Lower leg skin (tissue), 3 donors: ENCODE measurements at regions not wholly inside any gene's neighbourhood (a gene's known extent, or its start where the extent isn't known, plus 50 kb on each side); places are given as distances from the start of the nearest gene placed in this dataset.
A peak's percentile ranks its signal among the peaks of the same experiment; 100 is the strongest.
"Not testable (repeated sequence)": the region's sequence is repeated elsewhere in the genome, so short reads cannot be mapped to it uniquely, and the experiment has no call there.

Experiments
- DNase-seq, 2 donors: peaks; one replicate each; pipeline ENCODE4 v3.0.0-alpha.2; 2019; ENCODE audit warnings: low spot score in 2 of 2
- H3K4me3 ChIP-seq: fragments of 200-600 bp; sonication (generic); 2 replicates; pipeline ENCODE4 v1.5.1; 2017; ENCODE audit warnings: mild to moderate bottlenecking, low read depth; ENCODE audit not compliant: poor library complexity, severe bottlenecking
- WGBS, 2 donors: methylation state at CpG; one replicate each; pipeline ENCODE4 v1.1.5; 2018; 5-methylcytosine and 5-hydroxymethylcytosine counted together
- intact Hi-C: fragments of 100-400 bp; cut with DNase I; formaldehyde crosslinking; loops from one replicate; pipeline ENCODE4 v1.15.0; 2023; ENCODE audit warnings: low total_unique reads

GRCh38 chr9:41075671-41076070, 52.8 kb downstream of the FOXD4L6 start:
- 58 to 59% methylated on average over 1 of the region's 1 CpG for WGBS, 2 donors

DNA sequence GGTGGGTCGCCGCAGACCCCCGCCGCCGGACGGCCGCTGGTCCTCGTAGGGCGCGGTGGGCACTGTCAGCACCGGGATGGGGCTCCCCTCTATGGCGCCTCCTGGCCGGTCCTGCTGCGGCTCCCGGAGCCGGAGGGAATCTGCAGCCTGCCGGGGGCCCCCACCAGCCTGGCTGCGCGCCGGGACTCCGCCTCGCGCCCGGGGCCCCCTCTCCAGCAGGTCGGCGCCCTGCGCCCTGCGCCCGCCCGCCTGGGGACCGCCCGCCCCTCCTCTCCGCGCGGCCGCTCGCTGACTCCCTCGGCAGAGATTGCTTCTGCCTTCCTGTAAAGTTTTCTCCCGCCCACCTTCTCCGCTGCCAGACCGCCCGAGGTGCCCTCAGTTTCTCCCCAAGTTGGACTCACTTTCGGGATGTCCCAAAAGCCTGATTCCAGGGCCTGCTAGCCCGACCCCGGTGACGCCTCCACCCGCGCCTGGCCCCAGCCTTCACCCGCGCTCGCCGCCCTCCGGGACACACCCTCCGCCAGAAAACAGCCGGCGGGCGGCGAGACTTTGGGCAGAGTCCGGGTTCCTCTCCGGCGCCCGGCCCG, 54.0 kb downstream of the FOXD4L6 start:
- intact Hi-C loops = not testable (repeated sequence)
- 3 to 4% methylated on average over 45 to 53 of the region's 63 CpGs for WGBS, 2 donors
- peak overlapping the region; percentile 38 for H3K4me3 ChIP-seq
- DNase-seq = peak; percentile 21 to 91

More at GRCh38 chr9:41075671-41076070, 52.8 kb downstream of the FOXD4L6 start:
- H3K4me3 ChIP-seq, intact Hi-C loops, DNase-seq: not testable (repeated sequence)

GRCh38 chr9:41073471-41074243, 54.8 kb downstream of the FOXD4L6 start:
- DNase-seq, H3K4me3 ChIP-seq, intact Hi-C loops: not testable (repeated sequence)
- 22 to 24% methylated on average over 37 to 39 of the region's 39 CpGs for WGBS, 2 donors

- intact Hi-C loops = not testable (repeated sequence)
- WGBS, 2 donors = 36 to 38% methylated on average over 7 to 8 of the region's 8 CpGs
Measured at GRCh38 chr9:41064125-41064795, 64.2 kb downstream of the FOXD4L6 start.

DNA sequence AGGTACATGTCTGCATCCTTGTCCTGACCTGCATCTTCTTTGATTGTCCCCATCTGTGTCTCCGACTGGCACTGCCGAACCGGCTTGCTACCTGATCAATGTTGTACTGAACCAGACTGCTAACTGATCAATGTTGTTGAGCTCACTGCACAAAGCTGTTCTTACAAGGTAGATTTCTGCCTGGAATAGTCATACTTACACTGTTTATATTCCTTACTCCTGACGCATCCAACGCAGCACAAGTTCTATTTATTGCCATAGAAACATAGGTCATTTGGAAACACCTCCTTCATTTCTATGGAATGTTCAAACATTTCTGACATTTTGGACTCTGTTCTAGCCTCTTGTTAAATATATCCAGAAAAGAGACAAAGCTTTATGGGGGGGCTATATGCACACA, 65.2 kb downstream of the FOXD4L6 start:
- H3K4me3 ChIP-seq, DNase-seq, intact Hi-C loops: not testable (repeated sequence)
- WGBS, 2 donors = 89 to 96% methylated on average over 5 of the region's 5 CpGs

More at GRCh38 chr9:41064125-41064795, 64.2 kb downstream of the FOXD4L6 start:
- H3K4me3 ChIP-seq, DNase-seq: not testable (repeated sequence)

- WGBS, 2 donors = 61 to 70% methylated on average over 1 of the region's 1 CpG
- intact Hi-C loops, DNase-seq, H3K4me3 ChIP-seq: not testable (repeated sequence)
Measured at GRCh38 chr9:41059603-41060002, 68.9 kb downstream of the FOXD4L6 start.

DNA sequence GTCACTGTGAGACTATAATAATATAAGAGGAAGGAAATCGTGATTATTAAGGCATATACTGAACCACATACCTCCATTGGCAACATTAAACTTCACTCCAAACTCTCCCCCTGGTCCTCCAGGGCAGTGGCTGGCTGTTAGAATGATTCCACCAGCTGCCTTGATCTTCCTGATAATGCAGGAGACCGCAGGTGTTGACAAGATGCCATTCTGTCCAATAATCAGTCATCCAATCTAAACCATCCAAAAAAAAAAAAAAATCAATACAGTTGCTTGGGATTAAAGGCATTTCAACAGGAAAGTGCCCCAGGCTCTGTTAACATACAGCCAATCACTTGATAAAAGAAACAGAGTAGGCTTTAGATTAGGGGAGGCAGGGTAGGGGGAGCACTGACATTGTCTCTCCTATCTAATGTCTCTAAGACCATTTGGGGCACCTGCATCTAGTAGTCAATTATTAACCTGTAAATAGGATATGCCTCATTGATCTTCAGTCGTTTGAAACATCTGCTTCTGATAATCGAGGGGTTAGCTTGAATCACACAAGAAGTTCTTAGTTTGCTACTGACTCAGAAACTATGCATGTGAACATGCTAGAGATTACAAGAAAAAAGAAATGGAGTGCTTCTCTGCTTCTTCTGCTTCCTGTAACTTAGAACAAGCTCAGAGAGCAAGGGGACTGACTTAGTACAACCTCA, 74.7 kb downstream of the FOXD4L6 start:
- H3K4me3 ChIP-seq, intact Hi-C loops, DNase-seq: not testable (repeated sequence)
- 44 to 51% methylated on average over 4 of the region's 4 CpGs for WGBS, 2 donors

- 77 to 83% methylated on average over 2 of the region's 2 CpGs for WGBS, 2 donors
- H3K4me3 ChIP-seq, DNase-seq, intact Hi-C loops: not testable (repeated sequence)
Measured at GRCh38 chr9:41048672-41049071, 79.8 kb downstream of the FOXD4L6 start.

- DNase-seq, intact Hi-C loops, H3K4me3 ChIP-seq: not testable (repeated sequence)
Measured at GRCh38 chr9:41047792-41048191, 80.7 kb downstream of the FOXD4L6 start.

DNA sequence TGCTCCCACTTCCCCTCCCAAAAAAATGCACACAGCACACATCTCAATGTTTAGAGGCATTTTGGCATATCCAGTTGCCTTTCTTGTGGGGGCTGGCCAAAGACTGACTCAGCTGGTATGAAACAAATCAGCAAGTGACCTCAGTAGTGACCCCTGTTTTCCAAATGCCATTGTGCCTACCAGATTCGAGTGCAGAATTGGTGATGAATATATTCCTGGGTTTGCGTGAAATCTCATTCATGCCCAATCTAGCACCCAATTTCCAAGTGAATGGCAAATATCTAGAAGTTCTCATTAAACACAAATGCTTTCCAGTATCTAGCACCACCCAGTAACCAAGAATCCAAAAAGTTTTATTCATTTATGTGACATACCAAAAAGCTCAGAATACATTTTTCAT, 83.6 kb downstream of the FOXD4L6 start:
- WGBS, 2 donors = 86 to 90% methylated on average over 2 of the region's 2 CpGs
- H3K4me3 ChIP-seq, intact Hi-C loops, DNase-seq: not testable (repeated sequence)

DNA sequence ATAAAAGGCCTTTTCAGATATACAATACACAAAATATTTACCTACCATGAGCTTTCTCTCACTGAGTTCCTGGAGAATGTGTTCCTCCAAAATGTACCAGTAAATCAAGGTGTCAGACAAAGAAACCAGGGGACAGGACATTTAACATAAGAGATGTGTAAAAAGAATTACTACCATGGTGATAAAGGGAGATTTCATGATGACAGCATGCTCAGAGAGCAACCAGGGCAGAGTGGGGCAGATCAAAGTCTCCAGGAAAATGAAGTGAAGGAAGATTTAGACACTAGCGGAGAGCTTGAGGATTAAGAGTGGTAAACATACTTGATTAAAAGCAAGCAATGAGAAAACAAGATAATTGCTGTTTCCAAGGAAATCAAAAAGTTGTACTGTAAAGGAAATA, 85.0 kb downstream of the FOXD4L6 start:
- H3K4me3 ChIP-seq, intact Hi-C loops, DNase-seq: not testable (repeated sequence)
- WGBS, 2 donors = no CpG with 5 or more reads among the region's 1 CpG

DNA sequence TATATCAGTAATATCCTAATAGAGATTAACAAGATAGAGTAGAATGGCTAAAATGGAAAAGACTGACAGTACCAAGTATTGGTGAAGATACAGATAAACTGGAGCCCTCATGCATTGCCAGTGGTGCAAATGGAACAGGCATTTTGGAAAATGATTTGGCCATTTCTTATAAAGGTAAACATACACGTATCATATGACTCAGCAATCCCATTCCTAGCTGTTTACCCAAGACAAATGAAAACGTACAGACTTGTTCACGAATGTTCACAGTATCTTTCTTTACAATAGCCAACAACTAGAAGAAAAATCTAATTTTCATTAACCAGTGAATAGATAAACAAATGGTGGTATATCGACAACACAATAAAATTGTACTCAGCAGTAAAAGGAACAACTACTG, 86.4 kb downstream of the FOXD4L6 start:
- H3K4me3 ChIP-seq, DNase-seq, intact Hi-C loops: not testable (repeated sequence)
- 69 to 76% methylated on average over 4 of the region's 4 CpGs for WGBS, 2 donors

DNA sequence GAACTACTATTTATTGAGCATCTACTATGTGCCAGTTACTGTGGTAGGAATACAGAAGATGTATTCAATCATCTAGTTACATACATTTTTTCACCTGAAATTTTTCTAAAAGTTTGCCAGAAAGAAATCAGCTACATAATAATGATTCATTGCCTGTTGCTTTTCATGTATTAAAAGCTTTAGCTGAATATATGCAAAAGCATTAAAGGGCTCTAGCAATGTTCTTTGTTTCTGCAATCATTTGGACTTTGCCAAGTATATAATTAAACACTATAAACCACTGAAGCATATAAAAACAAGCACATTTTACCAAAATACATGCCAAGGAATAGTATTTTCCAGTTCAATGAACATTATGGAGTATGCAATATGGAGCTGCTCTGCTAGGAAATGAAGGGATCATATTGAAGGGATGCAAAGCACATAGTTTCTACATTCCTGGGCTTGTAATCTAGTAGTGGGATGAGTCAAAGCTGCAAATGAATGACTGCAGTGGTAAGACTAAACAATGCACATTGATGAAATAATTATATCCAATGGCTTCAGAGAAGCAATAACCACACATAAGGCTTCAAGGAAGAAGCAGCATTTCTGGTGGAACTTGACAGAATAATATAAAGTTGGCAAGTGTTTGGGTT, 87.7 kb downstream of the FOXD4L6 start:
- H3K4me3 ChIP-seq, intact Hi-C loops, DNase-seq: not testable (repeated sequence)

- H3K4me3 ChIP-seq, DNase-seq, intact Hi-C loops: not testable (repeated sequence)
- WGBS, 2 donors = 76 to 80% methylated on average over 1 of the region's 1 CpG
Measured at GRCh38 chr9:41035276-41035675, 93.2 kb downstream of the FOXD4L6 start.
